Stomach (tissue), 8 donors: ENCODE measurements at regions not wholly inside any gene's neighbourhood (a gene's known extent, or its start where the extent isn't known, plus 50 kb on each side); places are given as distances from the start of the nearest gene placed in this dataset.

Experiments
- DNase-seq, 2 donors: peaks; one replicate each; pipeline versions ENCODE4 v3.0.0 to v3.0.0-alpha.2; 2013 to 2019
- H3K27ac ChIP-seq, 5 donors: fragments of 200-600 bp in 4 of 5; sonication (generic) in 4 of 5; one replicate each; pipeline ENCODE4 v1.5.1; 2013 to 2019; ENCODE audit warnings: mild to moderate bottlenecking in 1 of 5, moderate library complexity in 1 of 5
- H3K27me3 ChIP-seq, 3 donors: fragments of 200-600 bp; sonication (generic); one replicate each; pipeline ENCODE4 v1.5.1; 2017 to 2019; ENCODE audit warnings: mixed run types in 1 of 3
- H3K36me3 ChIP-seq, 4 donors: fragments of 200-600 bp; sonication (generic); 1 replicate in 3 of 4; 2 replicates in 1 of 4; pipeline ENCODE4 v1.5.1; 2016 to 2019
- H3K4me1 ChIP-seq, 4 donors: fragments of 200-600 bp; sonication (generic); one replicate each; pipeline ENCODE4 v1.5.1; 2016 to 2019
- H3K4me3 ChIP-seq, 4 donors: fragments of 200-600 bp; sonication (generic) in 3 of 4; one replicate each; pipeline ENCODE4 v1.5.1; 2016 to 2019; ENCODE audit warnings: mild to moderate bottlenecking in 1 of 4
- H3K9me3 ChIP-seq, 4 donors: fragments of 200-600 bp; sonication (generic); one replicate each; pipeline ENCODE4 v1.5.1; 2016 to 2019
- EP300 ChIP-seq: sonication (generic); formaldehyde crosslinking; IDR thresholded peaks from one replicate; pipeline ENCODE4 v1.6.1; 2017; ENCODE audit warnings: antibody characterized with exemption
- POLR2A ChIP-seq, 4 donors: fragments of 450-650 bp; IDR thresholded peaks; one replicate each; pipeline ENCODE4 v1.6.1; 2016; ENCODE audit warnings: antibody characterized with exemption in 4 of 4, control low read depth in 2 of 4, mild to moderate bottlenecking in 1 of 4, moderate library complexity in 1 of 4
- POLR2AphosphoS5 ChIP-seq, 3 donors: sonication (generic); formaldehyde crosslinking; IDR thresholded peaks; one replicate each; pipeline ENCODE4 v1.6.1; 2016; ENCODE audit warnings: antibody characterized with exemption in 3 of 3
- WGBS, 5 donors: extraction: QIAGEN DNeasy Blood & Tissue Kit in 3 of 5; methylation state at CpG; one replicate each; pipeline versions ENCODE4 v1.1.5 to v1.1.7; 2013 to 2018; 5-methylcytosine and 5-hydroxymethylcytosine counted together
- intact Hi-C: fragments of 100-400 bp; cut with DNase I; formaldehyde crosslinking; loops from one replicate; pipeline ENCODE4 v1.15.1; 2023; ENCODE audit warnings: low total_unique reads
- TF ChIP-seq, protein P1 (sequence below), 7 experiments: fragments of 450-650 bp in 4 of 7; fragments of 200-600 bp in 3 of 7; sonication (generic) in 3 of 7; IDR thresholded peaks; one replicate each; pipeline ENCODE4 v1.5.1; 2016 to 2019; ENCODE audit warnings: antibody characterized with exemption in 7 of 7, control low read depth in 2 of 7, mild to moderate bottlenecking in 1 of 7
- donor health status: healthy with polysubstance abuse.
- donor health status: Bipolar disorder and iron deficiency.
- donor health status: healthy.

DNA sequence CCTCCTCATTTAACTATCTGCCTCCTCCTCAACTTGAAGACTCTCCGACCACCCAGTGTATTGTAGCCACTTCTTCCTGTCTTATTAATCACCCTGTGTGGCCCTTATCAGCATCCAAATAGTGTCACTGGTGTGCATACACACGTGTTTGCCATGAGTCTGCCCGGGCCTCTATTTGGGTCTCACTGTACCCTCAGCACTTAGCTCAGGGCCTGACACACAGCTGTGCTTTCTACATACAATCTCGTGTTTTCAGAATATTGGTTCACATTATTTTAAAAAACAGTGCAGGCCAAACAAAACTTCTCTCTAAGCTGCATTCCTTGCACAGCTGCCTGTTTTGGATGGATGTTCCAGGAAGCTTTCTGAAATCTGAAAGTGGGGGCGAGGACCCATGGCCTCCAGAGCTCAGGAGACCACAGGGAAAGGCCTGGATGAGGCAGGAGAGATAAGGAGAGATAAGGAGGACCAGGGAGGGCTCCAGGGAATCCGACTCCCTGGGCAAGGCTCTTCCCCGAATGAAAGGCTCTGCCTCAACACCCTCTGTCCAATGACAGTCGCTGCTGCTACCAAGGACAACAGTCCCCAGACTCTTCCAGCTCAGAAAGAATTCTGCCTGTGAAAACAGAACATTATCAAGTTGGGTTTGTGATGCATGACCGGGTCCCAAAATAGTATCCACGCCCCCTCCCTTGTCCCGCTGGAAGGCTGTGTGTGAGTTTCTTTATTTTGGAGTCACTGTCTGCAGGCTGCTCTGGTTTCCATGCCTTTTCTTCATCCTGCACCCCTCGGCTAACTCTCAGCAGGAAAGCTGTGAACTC is 255.6 kb downstream of the NSG2 start:
- H3K4me1 ChIP-seq: no peaks in the 10 kb centered on the region
- H3K4me3 ChIP-seq: no peak overlapping the region
- WGBS, 5 donors: 13 to 18% (median 14%) methylated on average over 12 of the region's 12 CpGs
- TF ChIP-seq EP300 (no peak), POLR2A (IDR thresholded peaks at IDR 0.05) (no peak), POLR2AphosphoS5 (IDR thresholded peaks at IDR 0.05) (no peak)
- TF ChIP-seq, protein P1, sequence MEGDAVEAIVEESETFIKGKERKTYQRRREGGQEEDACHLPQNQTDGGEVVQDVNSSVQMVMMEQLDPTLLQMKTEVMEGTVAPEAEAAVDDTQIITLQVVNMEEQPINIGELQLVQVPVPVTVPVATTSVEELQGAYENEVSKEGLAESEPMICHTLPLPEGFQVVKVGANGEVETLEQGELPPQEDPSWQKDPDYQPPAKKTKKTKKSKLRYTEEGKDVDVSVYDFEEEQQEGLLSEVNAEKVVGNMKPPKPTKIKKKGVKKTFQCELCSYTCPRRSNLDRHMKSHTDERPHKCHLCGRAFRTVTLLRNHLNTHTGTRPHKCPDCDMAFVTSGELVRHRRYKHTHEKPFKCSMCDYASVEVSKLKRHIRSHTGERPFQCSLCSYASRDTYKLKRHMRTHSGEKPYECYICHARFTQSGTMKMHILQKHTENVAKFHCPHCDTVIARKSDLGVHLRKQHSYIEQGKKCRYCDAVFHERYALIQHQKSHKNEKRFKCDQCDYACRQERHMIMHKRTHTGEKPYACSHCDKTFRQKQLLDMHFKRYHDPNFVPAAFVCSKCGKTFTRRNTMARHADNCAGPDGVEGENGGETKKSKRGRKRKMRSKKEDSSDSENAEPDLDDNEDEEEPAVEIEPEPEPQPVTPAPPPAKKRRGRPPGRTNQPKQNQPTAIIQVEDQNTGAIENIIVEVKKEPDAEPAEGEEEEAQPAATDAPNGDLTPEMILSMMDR (IDR thresholded peaks at IDR 0.05): no peak
- peak in 1 of 2 donors; percentile 28 for DNase-seq
- H3K27ac ChIP-seq: no peak overlapping the region
- H3K36me3 ChIP-seq: no peaks in the 10 kb centered on the region
- peaks cover 0 to 7% (median 2%) of the 10 kb centered on the region in 4 donors for H3K9me3 ChIP-seq
- intact Hi-C loops: no loop called here
- peaks cover 0 to 32% (median 4%) of the 10 kb centered on the region in 3 donors for H3K27me3 ChIP-seq

- no peak overlapping the region for H3K4me3 ChIP-seq
- TF ChIP-seq, protein P1 (IDR thresholded peaks at IDR 0.05): no peak
- TF ChIP-seq POLR2AphosphoS5 (IDR thresholded peaks at IDR 0.05) (no peak), POLR2A (IDR thresholded peaks at IDR 0.05) (no peak), EP300 (no peak)
- no peak overlapping the region for H3K27ac ChIP-seq
- WGBS, 5 donors: 74 to 84% (median 80%) methylated on average over 10 of the region's 10 CpGs
- peaks cover 0 to 7% (median 2%) of the 10 kb centered on the region in 4 donors for H3K9me3 ChIP-seq
- H3K4me1 ChIP-seq: no peaks in the 10 kb centered on the region
- H3K36me3 ChIP-seq: no peaks in the 10 kb centered on the region
- intact Hi-C loops: no loop called here
- peaks cover 0 to 38% (median 4%) of the 10 kb centered on the region in 3 donors for H3K27me3 ChIP-seq
- DNase-seq: no peak
Measured at GRCh38 chr5:174301848-174302625, 256.5 kb downstream of the NSG2 start.

GRCh38 chr5:174303035-174303434 is 257.5 kb downstream of the NSG2 start:
- TF ChIP-seq POLR2AphosphoS5 (IDR thresholded peaks at IDR 0.05): no peak
- TF ChIP-seq EP300: no peak
- TF ChIP-seq POLR2A (IDR thresholded peaks at IDR 0.05): no peak
- TF ChIP-seq, protein P1 (IDR thresholded peaks at IDR 0.05): no peak
- H3K4me1 ChIP-seq: no peaks in the 10 kb centered on the region
- H3K9me3 ChIP-seq: peaks cover 0 to under 1% (median 0%) of the 10 kb centered on the region in 4 donors
- no peak overlapping the region for H3K4me3 ChIP-seq
- H3K36me3 ChIP-seq: no peaks in the 10 kb centered on the region
- WGBS, 5 donors: 52 to 72% (median 61%) methylated on average over 5 to 8 of the region's 8 CpGs
- intact Hi-C loops: no loop called here
- no peak overlapping the region for H3K27ac ChIP-seq
- H3K27me3 ChIP-seq: peaks cover 0 to 38% (median 4%) of the 10 kb centered on the region in 3 donors
- no peak for DNase-seq

DNA sequence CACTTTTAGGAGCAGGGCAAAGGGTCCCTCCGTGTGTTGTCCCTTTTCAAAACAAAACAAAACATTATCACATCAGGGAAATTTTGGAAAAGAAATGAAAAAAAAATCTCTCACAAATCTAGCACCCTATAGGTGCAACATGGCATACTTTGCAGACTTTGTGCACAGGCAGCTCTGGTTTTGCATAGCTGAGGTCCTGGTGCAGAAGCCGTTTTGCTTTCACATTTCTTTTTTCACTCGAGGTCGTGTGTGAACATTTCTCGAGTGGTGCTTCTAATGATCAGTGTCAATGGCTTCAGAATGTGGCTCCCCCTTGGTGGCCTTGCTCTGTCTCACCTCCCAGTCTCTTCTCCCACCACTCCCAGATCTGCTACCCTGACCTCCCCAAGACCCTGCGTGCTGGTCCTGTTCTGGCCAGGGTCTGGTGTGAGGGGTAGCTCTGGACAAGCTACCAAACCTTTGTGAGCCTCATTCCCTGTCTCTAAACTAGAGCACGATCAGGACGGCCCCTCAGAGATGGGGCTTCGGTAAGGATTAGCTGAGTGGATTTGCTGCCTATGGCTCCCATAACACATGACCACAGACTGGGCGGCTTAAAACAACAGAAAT is 258.0 kb downstream of the NSG2 start:
- H3K36me3 ChIP-seq: no peaks in the 10 kb centered on the region
- TF ChIP-seq POLR2A (IDR thresholded peaks at IDR 0.05) (no peak), POLR2AphosphoS5 (IDR thresholded peaks at IDR 0.05) (no peak)
- TF ChIP-seq, protein P1 (IDR thresholded peaks at IDR 0.05): no peak
- H3K27me3 ChIP-seq: peaks cover 0 to 38% (median 4%) of the 10 kb centered on the region in 3 donors
- no peaks in the 10 kb centered on the region for H3K9me3 ChIP-seq
- H3K4me3 ChIP-seq: no peak overlapping the region
- intact Hi-C loops: no loop called here
- no peaks in the 10 kb centered on the region for H3K4me1 ChIP-seq
- DNase-seq: no peak
- 67 to 77% (median 72%) methylated on average over 10 of the region's 10 CpGs for WGBS, 5 donors
- no peak overlapping the region for H3K27ac ChIP-seq
